NB4 (cell line): ENCODE measurements at regions not wholly inside any gene's neighbourhood (a gene's known extent, or its start where the extent isn't known, plus 50 kb on each side); places are given as distances from the start of the nearest gene placed in this dataset.

ENCODE experiments used
- CTCF ChIP-seq: IDR thresholded peaks from one replicate; pipeline ENCODE4 v1.5.1; 2012; ENCODE audit warnings: low read depth, low read length
- MAX ChIP-seq: IDR thresholded peaks from 2 replicates; pipeline ENCODE4 v1.6.1; 2011; ENCODE audit warnings: low read depth, low read length
- MYC ChIP-seq: IDR thresholded peaks from 2 replicates; pipeline ENCODE4 v1.6.1; 2011; ENCODE audit warnings: low read depth, low read length
- POLR2A ChIP-seq: IDR thresholded peaks from 2 replicates; pipeline ENCODE4 v1.6.1; 2011; ENCODE audit warnings: mild to moderate bottlenecking; ENCODE audit not compliant: insufficient read length; ENCODE audit errors: extremely low read depth

GRCh38 chrX:68994891-68995255, 166.1 kb downstream of the EFNB1 start:
- TF ChIP-seq CTCF, result no peak
- TF ChIP-seq POLR2A, result no peak
- no peak for TF ChIP-seq MAX
- no peak for TF ChIP-seq MYC
